ENCODE measurements at regions not wholly inside any gene's neighbourhood (a gene's known extent, or its start where the extent isn't known, plus 50 kb on each side); places are given as distances from the start of the nearest gene placed in this dataset.

- H3K4me3 ChIP-seq, result no peak overlapping the region
- no peak overlapping the region for H3K4me2 ChIP-seq
- ATAC-seq (no peak), DNase-seq (ENCODE audit: low read depth in 1 of 2, low spot score in 1 of 2) (no peak), FAIRE-seq (no peak)
- H3K9me3 ChIP-seq, result no peaks in the 10 kb centered on the region
- WGBS (ENCODE audit: missing lambda C conversion rate), result 25% methylated on average over 4 of the region's 4 CpGs
- POLR2A ChIA-PET, result no interaction called here
- H3K4me1 ChIP-seq, result no peaks in the 10 kb centered on the region
- no peak for TF ChIP-seq CBX2 (IDR thresholded peaks at IDR 0.05; ENCODE audit: borderline replicate concordance, low read depth)
- TF ChIP-seq EP300 (IDR thresholded peaks at IDR 0.05), result no peak
- no peak for TF ChIP-seq HOXA7 (CRISPR knock-in tag; IDR thresholded peaks at IDR 0.05)
- TF ChIP-seq HOXB5 (CRISPR knock-in tag; IDR thresholded peaks at IDR 0.05), result no peak
- TF ChIP-seq KDM5A (IDR thresholded peaks at IDR 0.05), result no peak
- CTCF ChIA-PET, result interaction anchor here (0.9 kb wide), 1 partner anchor 13 kb away, joined by 5 read pairs; no protein-coding TSS in a partner anchor
- no peak overlapping the region for H3K27ac ChIP-seq
These were observed 171.8 kb upstream of the BMP2 start for GRCh38 chr20:6595704-6596103.

DNA sequence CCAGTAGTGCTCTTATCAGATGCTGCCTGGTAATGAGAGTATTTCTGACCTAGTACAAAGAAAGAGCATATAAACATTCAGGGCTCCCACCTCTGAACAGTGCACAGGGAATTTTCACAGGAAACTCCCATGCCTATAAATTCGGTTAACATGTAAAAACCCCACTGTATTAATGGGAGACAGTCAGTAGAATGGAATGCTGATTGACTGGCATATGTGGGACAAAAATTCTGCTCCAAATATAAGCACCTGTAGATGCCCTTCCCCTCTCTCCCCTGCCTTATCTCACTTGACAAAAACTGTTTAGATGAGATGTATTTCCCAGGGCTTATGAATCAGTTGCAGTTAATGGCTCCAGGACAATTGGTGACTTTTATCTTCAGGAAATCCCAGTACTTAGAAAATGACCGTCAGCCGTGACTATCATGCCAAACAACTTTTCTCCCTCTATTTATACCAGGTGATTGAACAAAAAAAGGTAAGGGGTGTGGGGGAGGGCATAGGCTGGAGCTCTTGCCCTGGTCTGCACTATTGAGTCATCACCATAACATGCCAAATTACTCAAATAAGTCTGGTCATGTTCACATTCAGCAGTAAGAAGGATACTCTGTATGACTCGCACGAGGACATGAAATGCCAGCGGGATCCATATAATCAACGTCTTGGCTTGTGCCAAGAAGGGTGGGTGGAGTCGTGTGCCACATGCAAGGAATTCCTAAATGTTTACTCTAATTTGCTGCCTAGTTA, 176.4 kb upstream of the BMP2 start:
- WGBS (ENCODE audit: missing lambda C conversion rate), result 1% methylated on average over 8 of the region's 8 CpGs
- Histone ChIP-seq H3K4me1 (no peaks in the 10 kb centered on the region), H3K27ac (no peak overlapping the region), H3K9me3 (no peaks in the 10 kb centered on the region), H3K4me2 (no peak overlapping the region), H3K4me3 (no peak overlapping the region)
- ATAC-seq (no peak), FAIRE-seq (no peak), DNase-seq (ENCODE audit: low read depth in 1 of 2, low spot score in 1 of 2) (no peak)
- no peak for TF ChIP-seq RARB (CRISPR knock-in tag; IDR thresholded peaks at IDR 0.05)
- no peak for TF ChIP-seq CHD2 (IDR thresholded peaks at IDR 0.05; ENCODE audit: low read length, partially characterized antibody)
- ChIA-PET POLR2A (no interaction called here), CTCF (no interaction called here)

- TF ChIP-seq FOSL2 (IDR thresholded peaks at IDR 0.05) (no peak), FOSL2 (CRISPR knock-in tag; IDR thresholded peaks at IDR 0.05) (no peak), HOXA7 (CRISPR knock-in tag; IDR thresholded peaks at IDR 0.05) (no peak), REST (IDR thresholded peaks at IDR 0.05) (no peak), EHMT2 (IDR thresholded peaks at IDR 0.05; ENCODE audit: low read depth) (no peak), MYC (IDR thresholded peaks at IDR 0.05; ENCODE audit: borderline replicate concordance, low read length) (no peak), HEYL (CRISPR knock-in tag; IDR thresholded peaks at IDR 0.05) (no peak), ESRRA (IDR thresholded peaks at IDR 0.05; ENCODE audit: borderline replicate concordance, low read length) (no peak), CTCF (IDR thresholded peaks at IDR 0.05) (no peak), EP300 (IDR thresholded peaks at IDR 0.05) (no peak), HDAC2 (IDR thresholded peaks at IDR 0.05) (no peak), SMC3 (IDR thresholded peaks at IDR 0.05) (no peak)
- Histone ChIP-seq H3K4me1 (no peaks in the 10 kb centered on the region), H3K9me3 (no peaks in the 10 kb centered on the region), H3K4me2 (no peak overlapping the region), H3K27ac (no peak overlapping the region), H3K4me3 (no peak overlapping the region)
- 36% methylated on average over 2 of the region's 2 CpGs for WGBS (ENCODE audit: missing lambda C conversion rate)
- ATAC-seq (no peak), FAIRE-seq (no peak), DNase-seq (ENCODE audit: low read depth in 1 of 2, low spot score in 1 of 2) (no peak)
- ChIA-PET POLR2A (no interaction called here), CTCF (interaction anchor here (1.2 kb wide), 1 partner anchor 323 kb away, joined by 3 read pairs; no protein-coding TSS in a partner anchor)
These were observed 179.2 kb upstream of the BMP2 start for GRCh38 chr20:6588296-6588695.

Measured in A549 (cell line).